ENCODE measurements at regions not wholly inside any gene's neighbourhood (a gene's known extent, or its start where the extent isn't known, plus 50 kb on each side); places are given as distances from the start of the nearest gene placed in this dataset.

DNA sequence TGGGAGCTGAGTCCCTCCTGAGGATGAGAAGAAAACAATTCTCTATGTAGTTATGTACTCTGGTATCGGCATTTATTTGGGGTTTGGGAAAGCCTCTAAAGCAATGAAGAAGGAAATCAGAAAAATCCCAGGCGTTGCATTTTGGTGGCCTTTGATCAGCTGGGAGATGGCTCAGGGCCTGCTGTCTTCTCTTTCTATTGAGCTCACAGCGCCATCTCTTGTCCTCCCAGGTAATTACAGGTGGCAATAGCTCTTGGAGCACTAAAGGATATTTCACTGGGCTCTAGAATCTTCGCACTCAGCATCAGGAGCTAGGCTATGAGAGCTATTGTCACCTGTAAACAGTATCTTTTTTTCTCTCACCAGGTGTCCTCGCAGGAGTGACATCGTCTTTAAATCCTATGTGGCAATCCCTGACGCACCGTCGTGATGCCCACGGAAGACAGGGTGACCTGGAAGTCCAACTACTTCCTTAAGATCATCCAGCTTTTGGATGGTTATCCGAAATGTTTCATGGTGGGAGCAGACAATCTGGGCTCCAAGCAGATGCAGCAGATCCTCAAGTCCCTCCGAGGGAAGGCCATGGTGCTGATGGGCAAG, 76.1 kb upstream of the PMAIP1 start:
- DNase-seq (ENCODE audit: low read depth in 1 of 2, low spot score in 1 of 2) (peak; percentile 27 to 66), FAIRE-seq (no peak), ATAC-seq (peak; percentile 93)
- H3K4me3 ChIP-seq, result no peak overlapping the region
- ChIA-PET CTCF (interaction anchor here (0.6 to 5.4 kb wide), 54 partner anchors 10 to 1679 kb away, joined by 3 to 104 read pairs (median 5); partner anchors contain the start of gene CCBE1), POLR2A (interaction anchor here (1.3 to 1.6 kb wide), 2 partner anchors 126 to 363 kb away, joined by 4 to 9 read pairs; partner anchors contain the start of gene CCBE1)
- peaks cover 9% of the 10 kb centered on the region; the same call in 1 of the 3 replicates for H3K4me1 ChIP-seq
- no peaks in the 10 kb centered on the region for H3K9me3 ChIP-seq
- TF ChIP-seq, protein P1, sequence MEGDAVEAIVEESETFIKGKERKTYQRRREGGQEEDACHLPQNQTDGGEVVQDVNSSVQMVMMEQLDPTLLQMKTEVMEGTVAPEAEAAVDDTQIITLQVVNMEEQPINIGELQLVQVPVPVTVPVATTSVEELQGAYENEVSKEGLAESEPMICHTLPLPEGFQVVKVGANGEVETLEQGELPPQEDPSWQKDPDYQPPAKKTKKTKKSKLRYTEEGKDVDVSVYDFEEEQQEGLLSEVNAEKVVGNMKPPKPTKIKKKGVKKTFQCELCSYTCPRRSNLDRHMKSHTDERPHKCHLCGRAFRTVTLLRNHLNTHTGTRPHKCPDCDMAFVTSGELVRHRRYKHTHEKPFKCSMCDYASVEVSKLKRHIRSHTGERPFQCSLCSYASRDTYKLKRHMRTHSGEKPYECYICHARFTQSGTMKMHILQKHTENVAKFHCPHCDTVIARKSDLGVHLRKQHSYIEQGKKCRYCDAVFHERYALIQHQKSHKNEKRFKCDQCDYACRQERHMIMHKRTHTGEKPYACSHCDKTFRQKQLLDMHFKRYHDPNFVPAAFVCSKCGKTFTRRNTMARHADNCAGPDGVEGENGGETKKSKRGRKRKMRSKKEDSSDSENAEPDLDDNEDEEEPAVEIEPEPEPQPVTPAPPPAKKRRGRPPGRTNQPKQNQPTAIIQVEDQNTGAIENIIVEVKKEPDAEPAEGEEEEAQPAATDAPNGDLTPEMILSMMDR (IDR thresholded peaks at IDR 0.05), result peak; percentile 74
- TF ChIP-seq RAD21 (conservative IDR thresholded peaks at IDR 0.05 in 1 of 2, IDR thresholded peaks at IDR 0.05 in 1 of 2), result peak; percentile 85 to 86
- no peak for TF ChIP-seq FOSB (CRISPR knock-in tag; IDR thresholded peaks at IDR 0.05)
- TF ChIP-seq ESRRA (IDR thresholded peaks at IDR 0.05; ENCODE audit: borderline replicate concordance, low read length), result no peak
- TF ChIP-seq POLR2AphosphoS2 (conservative IDR thresholded peaks at IDR 0.05; ENCODE audit: low read length), result no peak
- peak; percentile 82 for TF ChIP-seq SMC3 (IDR thresholded peaks at IDR 0.05)
- no peak for TF ChIP-seq CBX8 (IDR thresholded peaks at IDR 0.05)
- TF ChIP-seq CEBPB (IDR thresholded peaks at IDR 0.05), result no peak
- TF ChIP-seq, protein P2, sequence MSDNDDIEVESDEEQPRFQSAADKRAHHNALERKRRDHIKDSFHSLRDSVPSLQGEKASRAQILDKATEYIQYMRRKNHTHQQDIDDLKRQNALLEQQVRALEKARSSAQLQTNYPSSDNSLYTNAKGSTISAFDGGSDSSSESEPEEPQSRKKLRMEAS (IDR thresholded peaks at IDR 0.05), result no peak
- no peak for TF ChIP-seq POLR2A (IDR thresholded peaks at IDR 0.05; ENCODE audit: low read length)
- no peak for TF ChIP-seq PHF8 (IDR thresholded peaks at IDR 0.05; ENCODE audit: borderline replicate concordance, low read depth)
- TF ChIP-seq ZFP36 (IDR thresholded peaks at IDR 0.05; ENCODE audit: borderline replicate concordance, partially characterized antibody), result no peak
- TF ChIP-seq JUN (IDR thresholded peaks at IDR 0.05), result no peak
- peak overlapping the region; percentile 33 to 44; a peak in 3 of 6 replicates for H3K27ac ChIP-seq
- H3K4me2 ChIP-seq, result peak overlapping the region; percentile 35; the same call in 1 of the 3 replicates
- WGBS (ENCODE audit: missing lambda C conversion rate), result 27% methylated on average over 11 of the region's 12 CpGs

DNA sequence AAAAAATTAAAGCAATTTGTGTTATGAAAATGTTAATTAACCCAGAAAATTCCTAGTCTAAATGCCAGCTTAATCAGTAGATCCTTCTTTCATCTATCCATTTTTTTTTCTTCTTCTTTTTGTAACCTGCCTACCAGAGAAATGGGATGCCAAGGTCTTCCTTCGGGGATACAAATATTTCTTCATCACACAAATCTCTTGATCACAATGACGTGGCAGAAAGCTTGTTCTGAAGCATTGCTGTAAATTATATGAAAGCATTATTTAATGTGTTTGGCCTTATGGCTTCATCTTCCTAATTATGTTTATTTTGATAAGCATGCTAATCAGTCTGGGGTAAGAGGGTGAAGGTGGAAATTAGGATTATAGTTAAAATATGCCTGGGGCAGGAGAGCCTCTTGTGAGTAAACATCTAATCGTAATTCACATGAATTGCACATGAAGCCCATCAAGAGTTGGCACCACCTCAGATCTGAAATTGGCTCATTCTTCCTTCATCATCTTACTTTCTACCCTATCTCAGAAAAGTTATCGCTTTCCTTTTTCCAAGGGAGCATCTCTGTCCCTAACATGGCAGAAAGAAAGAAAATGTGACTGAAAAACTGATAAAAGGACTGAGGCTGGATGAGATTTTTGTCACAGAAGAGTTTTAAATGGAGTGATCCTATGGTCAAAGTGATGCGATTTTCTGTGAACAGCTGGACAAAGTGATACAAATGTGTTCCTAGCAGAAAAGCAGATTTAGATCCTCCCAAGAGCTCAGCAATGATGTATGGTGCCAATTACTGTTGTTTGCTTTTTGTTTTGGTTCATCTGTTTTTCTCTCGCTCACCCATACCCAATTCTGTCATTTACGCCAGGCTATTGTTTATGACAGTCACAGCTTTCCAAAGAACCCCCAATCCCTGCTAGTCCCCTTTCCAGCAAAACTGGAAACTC, 76.9 kb upstream of the PMAIP1 start:
- FAIRE-seq, result no peak
- peak overlapping the region; percentile 33 to 44; a peak in 4 of 6 replicates for H3K27ac ChIP-seq
- TF ChIP-seq ESRRA (IDR thresholded peaks at IDR 0.05; ENCODE audit: borderline replicate concordance, low read length) (no peak), ZFP36 (IDR thresholded peaks at IDR 0.05; ENCODE audit: borderline replicate concordance, partially characterized antibody) (no peak), POLR2AphosphoS2 (conservative IDR thresholded peaks at IDR 0.05; ENCODE audit: low read length) (no peak), FOSL2 (IDR thresholded peaks at IDR 0.05) (no peak), FOSL2 (CRISPR knock-in tag; IDR thresholded peaks at IDR 0.05) (no peak), NR3C1 (IDR thresholded peaks at IDR 0.05) (no peak), TP53 (CRISPR knock-in tag; IDR thresholded peaks at IDR 0.05) (no peak), RNF2 (IDR thresholded peaks at IDR 0.05; ENCODE audit: borderline replicate concordance, low read depth) (no peak)
- TF ChIP-seq, protein P3, sequence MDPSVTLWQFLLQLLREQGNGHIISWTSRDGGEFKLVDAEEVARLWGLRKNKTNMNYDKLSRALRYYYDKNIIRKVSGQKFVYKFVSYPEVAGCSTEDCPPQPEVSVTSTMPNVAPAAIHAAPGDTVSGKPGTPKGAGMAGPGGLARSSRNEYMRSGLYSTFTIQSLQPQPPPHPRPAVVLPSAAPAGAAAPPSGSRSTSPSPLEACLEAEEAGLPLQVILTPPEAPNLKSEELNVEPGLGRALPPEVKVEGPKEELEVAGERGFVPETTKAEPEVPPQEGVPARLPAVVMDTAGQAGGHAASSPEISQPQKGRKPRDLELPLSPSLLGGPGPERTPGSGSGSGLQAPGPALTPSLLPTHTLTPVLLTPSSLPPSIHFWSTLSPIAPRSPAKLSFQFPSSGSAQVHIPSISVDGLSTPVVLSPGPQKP (IDR thresholded peaks at IDR 0.05; ENCODE audit: low read depth, low read length), result no peak
- TF ChIP-seq, protein P4, sequence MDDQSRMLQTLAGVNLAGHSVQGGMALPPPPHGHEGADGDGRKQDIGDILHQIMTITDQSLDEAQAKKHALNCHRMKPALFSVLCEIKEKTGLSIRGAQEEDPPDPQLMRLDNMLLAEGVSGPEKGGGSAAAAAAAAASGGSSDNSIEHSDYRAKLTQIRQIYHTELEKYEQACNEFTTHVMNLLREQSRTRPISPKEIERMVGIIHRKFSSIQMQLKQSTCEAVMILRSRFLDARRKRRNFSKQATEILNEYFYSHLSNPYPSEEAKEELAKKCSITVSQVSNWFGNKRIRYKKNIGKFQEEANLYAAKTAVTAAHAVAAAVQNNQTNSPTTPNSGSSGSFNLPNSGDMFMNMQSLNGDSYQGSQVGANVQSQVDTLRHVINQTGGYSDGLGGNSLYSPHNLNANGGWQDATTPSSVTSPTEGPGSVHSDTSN (IDR thresholded peaks at IDR 0.05), result no peak
- TF ChIP-seq, protein P5, sequence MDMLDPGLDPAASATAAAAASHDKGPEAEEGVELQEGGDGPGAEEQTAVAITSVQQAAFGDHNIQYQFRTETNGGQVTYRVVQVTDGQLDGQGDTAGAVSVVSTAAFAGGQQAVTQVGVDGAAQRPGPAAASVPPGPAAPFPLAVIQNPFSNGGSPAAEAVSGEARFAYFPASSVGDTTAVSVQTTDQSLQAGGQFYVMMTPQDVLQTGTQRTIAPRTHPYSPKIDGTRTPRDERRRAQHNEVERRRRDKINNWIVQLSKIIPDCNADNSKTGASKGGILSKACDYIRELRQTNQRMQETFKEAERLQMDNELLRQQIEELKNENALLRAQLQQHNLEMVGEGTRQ (IDR thresholded peaks at IDR 0.05), result no peak
- no peak overlapping the region for H3K4me3 ChIP-seq
- H3K4me2 ChIP-seq, result peak overlapping the region; percentile 35; the same call in 1 of the 3 replicates
- POLR2A ChIA-PET, result interaction anchor here (1.3 to 1.6 kb wide), 2 partner anchors 126 to 363 kb away, joined by 4 to 9 read pairs; partner anchors contain the start of gene CCBE1
- CTCF ChIA-PET, result interaction anchor here (0.6 to 5.4 kb wide), 45 partner anchors 10 to 704 kb away, joined by 3 to 104 read pairs (median 5); partner anchors contain the start of gene CCBE1
- peaks cover 9% of the 10 kb centered on the region; the same call in 1 of the 3 replicates for H3K4me1 ChIP-seq
- whole genome bisulfite sequencing (ENCODE audit: missing lambda C conversion rate), result 64% methylated on average over 7 of the region's 7 CpGs
- no peak; a peak in 1 of 6 replicates for ATAC-seq
- H3K9me3 ChIP-seq, result no peaks in the 10 kb centered on the region
- DNase-seq (ENCODE audit: low read depth in 1 of 2, low spot score in 1 of 2), result no peak
